ENCODE measurements at regions not wholly inside any gene's neighbourhood (a gene's known extent, or its start where the extent isn't known, plus 50 kb on each side); places are given as distances from the start of the nearest gene placed in this dataset.
"Not testable (repeated sequence)": the region's sequence is repeated elsewhere in the genome, so short reads cannot be mapped to it uniquely, and the experiment has no call there.

GRCh38 chr9:134547161-134548100, 94.2 kb upstream of the COL5A1 start:
- DNase-seq: no peak

GRCh38 chr9:134548185-134548584, 93.4 kb upstream of the COL5A1 start:
- DNase-seq: no peak

- DNase-seq: no peak
These were observed 93.0 kb upstream of the COL5A1 start for GRCh38 chr9:134548618-134549017.

- DNase-seq: no peak
These were observed 92.3 kb upstream of the COL5A1 start for GRCh38 chr9:134549336-134549735.

- not testable (repeated sequence) for DNase-seq
These were observed 91.5 kb upstream of the COL5A1 start for GRCh38 chr9:134550081-134550480.

- no peak for DNase-seq
These were observed 91.0 kb upstream of the COL5A1 start for GRCh38 chr9:134550584-134550983.

- no peak for DNase-seq
These were observed 90.4 kb upstream of the COL5A1 start for GRCh38 chr9:134551176-134551575.

- DNase-seq: no peak
These were observed 89.8 kb upstream of the COL5A1 start for GRCh38 chr9:134551644-134552348.

GRCh38 chr9:134552349-134552990, 89.1 kb upstream of the COL5A1 start:
- no peak for DNase-seq

GRCh38 chr9:134553061-134553891, 88.3 kb upstream of the COL5A1 start:
- DNase-seq: no peak

GRCh38 chr9:134553996-134554372, 87.6 kb upstream of the COL5A1 start:
- DNase-seq: no peak

GRCh38 chr9:134554373-134555093, 87.1 kb upstream of the COL5A1 start:
- no peak for DNase-seq

GRCh38 chr9:134555094-134555650, 86.4 kb upstream of the COL5A1 start:
- no peak for DNase-seq

GRCh38 chr9:134556531-134557068, 85.0 kb upstream of the COL5A1 start:
- DNase-seq: no peak

- no peak for DNase-seq
These were observed 84.3 kb upstream of the COL5A1 start for GRCh38 chr9:134557331-134557730.

GRCh38 chr9:134558124-134558905, 83.3 kb upstream of the COL5A1 start:
- DNase-seq: no peak

GRCh38 chr9:134559013-134559412, 82.6 kb upstream of the COL5A1 start:
- DNase-seq: no peak

- DNase-seq: no peak
These were observed 81.4 kb upstream of the COL5A1 start for GRCh38 chr9:134560206-134560605.

GRCh38 chr9:134560654-134561053, 80.9 kb upstream of the COL5A1 start:
- no peak for DNase-seq

GRCh38 chr9:134561427-134562145, 80.0 kb upstream of the COL5A1 start:
- no peak for DNase-seq
